ENCODE measurements at regions not wholly inside any gene's neighbourhood (a gene's known extent, or its start where the extent isn't known, plus 50 kb on each side); places are given as distances from the start of the nearest gene placed in this dataset.
A peak's percentile ranks its signal among the peaks of the same experiment; 100 is the strongest.
"Not testable (repeated sequence)": the region's sequence is repeated elsewhere in the genome, so short reads cannot be mapped to it uniquely, and the experiment has no call there.

DNA sequence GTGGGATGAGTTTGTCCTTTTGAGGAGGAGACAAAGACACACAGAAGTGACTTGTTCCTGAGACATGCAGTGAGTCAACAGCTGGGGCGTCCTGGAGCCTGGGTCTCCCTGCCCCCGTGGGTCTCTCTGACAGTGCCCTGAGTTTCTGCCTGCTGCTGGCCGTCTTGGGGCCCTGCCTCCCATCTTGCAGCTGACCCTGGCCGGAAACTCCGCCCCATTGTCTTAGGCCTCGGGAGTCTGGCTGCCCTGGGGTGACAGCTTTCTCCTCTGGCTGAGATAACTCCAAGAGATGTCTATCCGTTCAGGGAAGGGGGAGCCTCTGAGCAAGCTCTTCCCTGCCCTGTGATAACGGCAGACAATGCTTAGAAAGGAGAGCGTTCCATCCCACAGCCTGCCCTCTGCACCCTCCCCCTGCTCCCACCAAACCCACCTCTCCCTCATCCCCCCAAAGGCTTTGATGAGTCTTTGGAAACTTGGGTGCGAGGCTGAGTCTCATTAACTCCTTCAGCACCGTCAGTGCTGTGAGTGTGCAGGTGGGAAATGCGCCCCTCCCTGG lies 69.5 kb upstream of the PODXL start:
- CTCF ChIA-PET = interaction anchor here (0.6 to 1.4 kb wide), 3 partner anchors 29 to 720 kb away, joined by 5 to 6 read pairs (median 5); no protein-coding TSS in a partner anchor

DNA sequence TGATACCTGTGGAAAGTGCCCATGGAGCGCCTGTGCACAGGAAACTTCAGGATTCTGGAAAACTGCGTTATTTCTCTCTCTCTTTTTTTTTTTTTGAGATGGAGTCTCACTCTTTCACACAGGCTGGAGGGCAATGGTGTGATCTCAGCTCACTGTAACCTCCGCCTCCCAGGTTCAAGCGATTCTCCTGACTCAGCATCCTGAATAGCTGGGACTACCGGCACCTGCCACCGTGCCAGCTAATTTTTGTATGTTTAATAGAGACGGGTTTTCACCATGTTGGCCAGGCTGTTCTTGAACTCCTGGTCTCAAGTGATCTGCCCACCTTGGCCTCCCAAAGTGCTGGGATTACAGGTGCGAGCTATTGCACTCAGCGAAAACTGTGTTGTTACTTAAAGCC lies 68.9 kb upstream of the PODXL start:
- DNase-seq (ENCODE audit: low spot score); POLR2A ChIA-PET (ENCODE audit: low non-redundant PET): not testable (repeated sequence)
- CTCF ChIA-PET = interaction anchor here (0.7 to 1.4 kb wide), 2 partner anchors 29 to 721 kb away, joined by 5 to 6 read pairs; no protein-coding TSS in a partner anchor
- H3K27ac ChIP-seq = peak overlapping the region; percentile 9; the same call in 1 of the 2 replicates

More for the DNA sequence above, 69.5 kb upstream of the PODXL start:
- H3K27ac ChIP-seq = peak overlapping the region; percentile 9; the same call in 1 of the 2 replicates
- POLR2A ChIA-PET (ENCODE audit: low non-redundant PET) = no interaction called here
- peak; percentile 37 for DNase-seq (ENCODE audit: low spot score)
- TF ChIP-seq CTCF (conservative IDR thresholded peaks at IDR 0.05; ENCODE audit: low read depth) = no peak

DNA sequence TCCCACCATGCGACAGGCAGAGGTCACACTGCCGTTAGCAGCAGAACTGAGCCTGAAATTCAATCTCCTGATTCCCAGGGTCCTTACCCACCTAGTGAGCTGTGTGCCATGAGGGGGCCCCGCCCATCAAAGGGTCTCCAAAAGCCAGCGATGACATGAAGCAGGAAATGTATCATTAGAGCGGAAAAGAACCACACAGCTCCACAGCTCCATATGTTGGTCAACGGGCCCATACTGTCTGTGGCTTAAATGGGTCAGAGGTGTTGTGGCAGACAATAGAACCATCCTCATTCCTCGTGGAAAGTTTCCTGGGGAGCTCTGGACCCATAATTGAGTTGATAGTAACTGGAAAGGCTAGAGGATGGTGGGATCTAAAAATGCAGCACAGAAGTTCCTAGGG lies 68.1 kb upstream of the PODXL start:
- no peak overlapping the region for H3K27ac ChIP-seq
- ChIA-PET CTCF (interaction anchor here (0.6 to 1.4 kb wide), 2 partner anchors 30 to 138 kb away, joined by 3 to 5 read pairs; no protein-coding TSS in a partner anchor), POLR2A (ENCODE audit: low non-redundant PET) (no interaction called here)
- TF ChIP-seq CTCF (conservative IDR thresholded peaks at IDR 0.05; ENCODE audit: low read depth) = no peak
- no peak for DNase-seq (ENCODE audit: low spot score)

- no peak for TF ChIP-seq CTCF (conservative IDR thresholded peaks at IDR 0.05; ENCODE audit: low read depth)
- H3K27ac ChIP-seq = no peak overlapping the region
- POLR2A ChIA-PET (ENCODE audit: low non-redundant PET) = no interaction called here
- DNase-seq (ENCODE audit: low spot score) = no peak
- CTCF ChIA-PET = no interaction called here
Measured at GRCh38 chr7:131623154-131623553, 66.7 kb upstream of the PODXL start.

DNA sequence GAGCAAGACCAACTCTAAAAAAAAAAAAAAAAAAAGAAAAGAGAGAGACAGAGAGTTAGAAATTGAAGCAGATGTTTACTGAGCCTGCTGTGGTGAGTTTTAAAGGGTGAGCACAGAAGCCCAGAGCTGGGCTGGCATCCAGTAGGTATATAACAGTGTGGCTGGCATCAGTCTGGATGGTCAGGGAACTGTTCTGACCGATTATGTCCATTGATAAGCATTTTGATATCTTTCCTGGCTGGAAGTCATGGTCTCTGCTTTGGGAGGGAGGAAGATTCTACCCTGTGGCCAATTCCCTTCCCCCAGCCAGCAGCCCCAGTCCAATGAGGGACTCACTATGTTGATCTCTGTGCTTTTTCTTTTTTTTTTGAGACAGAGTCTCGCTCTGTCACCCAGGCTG lies 65.2 kb upstream of the PODXL start:
- H3K27ac ChIP-seq = no peak overlapping the region
- POLR2A ChIA-PET (ENCODE audit: low non-redundant PET) = no interaction called here
- no peak for DNase-seq (ENCODE audit: low spot score)
- TF ChIP-seq CTCF (conservative IDR thresholded peaks at IDR 0.05; ENCODE audit: low read depth) = no peak
- CTCF ChIA-PET = no interaction called here

DNA sequence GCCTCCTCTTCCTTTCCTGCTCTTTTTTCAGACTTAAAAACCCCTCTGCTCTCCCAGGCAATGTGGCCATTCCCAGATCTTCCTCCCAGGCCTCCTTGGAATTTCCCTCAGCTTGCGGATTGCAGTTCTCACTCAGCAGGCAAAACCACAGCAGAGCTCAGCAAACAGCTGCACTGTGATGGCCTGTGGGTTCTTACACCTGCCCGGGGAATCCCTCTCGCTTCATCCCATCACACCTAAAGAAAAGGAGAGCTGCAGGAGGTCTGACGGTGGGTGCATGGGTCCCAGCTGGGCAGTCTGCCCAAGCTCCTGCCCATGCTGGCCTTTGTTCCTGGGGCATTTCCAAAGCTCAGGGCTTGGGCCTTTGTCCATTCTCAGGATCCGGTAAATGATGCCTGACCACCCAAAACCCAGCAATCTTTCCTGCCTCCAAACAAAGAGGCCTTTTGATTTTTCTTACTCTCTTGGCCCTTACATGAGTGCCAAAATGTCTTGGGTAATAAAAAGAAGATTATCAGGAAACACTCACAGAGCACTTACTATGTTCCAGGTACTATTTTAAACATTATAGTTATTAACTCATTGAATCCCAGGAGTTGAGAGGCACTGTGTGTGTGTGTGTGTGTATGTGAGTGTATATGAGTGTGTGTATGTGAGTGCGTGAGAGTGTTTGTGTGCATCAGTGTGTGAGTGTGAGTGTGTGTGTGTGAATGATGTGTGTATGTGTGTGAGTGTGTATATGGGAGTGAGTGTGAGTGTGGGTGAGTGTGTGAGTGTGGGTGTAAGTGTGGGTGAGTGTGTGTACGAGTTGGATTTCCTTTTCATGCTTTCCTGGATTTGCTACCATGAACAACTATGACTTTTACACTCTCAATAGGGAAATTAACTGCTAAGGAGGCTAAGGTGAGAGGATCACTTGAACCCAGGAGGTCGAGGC lies 64.5 kb upstream of the PODXL start:
- no peak overlapping the region for H3K27ac ChIP-seq
- TF ChIP-seq CTCF (conservative IDR thresholded peaks at IDR 0.05; ENCODE audit: low read depth) = no peak
- DNase-seq (ENCODE audit: low spot score) = no peak
- CTCF ChIA-PET = no interaction called here
- POLR2A ChIA-PET (ENCODE audit: low non-redundant PET) = no interaction called here
